ENCODE measurements at regions not wholly inside any gene's neighbourhood (a gene's known extent, or its start where the extent isn't known, plus 50 kb on each side); places are given as distances from the start of the nearest gene placed in this dataset.

DNA sequence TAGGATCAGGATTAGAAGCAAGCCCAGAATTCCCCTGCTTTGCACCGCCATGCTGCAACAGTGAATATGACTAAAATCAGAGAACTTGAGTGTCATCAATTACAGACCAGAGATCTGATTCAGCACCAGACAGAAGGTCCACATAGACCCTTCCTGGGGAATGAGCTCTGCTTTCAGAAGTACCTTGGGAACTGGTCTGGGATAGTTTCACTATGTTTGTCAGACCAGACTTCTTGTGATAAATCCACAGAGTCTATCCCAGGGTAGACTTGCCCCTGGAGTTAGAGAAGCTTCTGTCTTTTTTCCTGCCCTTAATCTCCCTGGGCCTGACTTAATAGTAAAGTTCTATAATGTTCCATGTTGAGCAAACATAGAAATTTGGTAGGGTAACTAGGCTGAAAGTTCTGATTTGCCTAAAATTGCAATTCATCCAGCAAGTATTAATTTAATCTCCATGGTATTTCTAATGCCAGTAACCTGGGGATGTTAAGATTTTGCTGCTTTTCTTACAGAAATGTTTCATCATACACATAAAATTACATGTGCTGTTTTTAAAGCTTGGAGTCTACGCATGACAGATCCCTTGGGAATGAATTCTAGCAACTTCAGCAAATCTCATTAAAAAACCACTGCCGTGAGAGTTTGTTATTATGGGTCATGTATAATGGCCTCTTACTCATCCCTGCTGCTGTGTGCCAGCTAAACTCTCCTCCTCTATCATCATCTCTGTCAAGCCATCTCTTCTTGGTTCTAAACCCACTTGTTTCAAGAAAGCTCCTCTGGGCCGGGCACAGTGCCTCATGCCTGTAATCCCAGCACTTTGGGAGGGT is 61.3 kb upstream of the METAP2 start:
- DNase-seq (ENCODE audit: low spot score), result no peak

DNA sequence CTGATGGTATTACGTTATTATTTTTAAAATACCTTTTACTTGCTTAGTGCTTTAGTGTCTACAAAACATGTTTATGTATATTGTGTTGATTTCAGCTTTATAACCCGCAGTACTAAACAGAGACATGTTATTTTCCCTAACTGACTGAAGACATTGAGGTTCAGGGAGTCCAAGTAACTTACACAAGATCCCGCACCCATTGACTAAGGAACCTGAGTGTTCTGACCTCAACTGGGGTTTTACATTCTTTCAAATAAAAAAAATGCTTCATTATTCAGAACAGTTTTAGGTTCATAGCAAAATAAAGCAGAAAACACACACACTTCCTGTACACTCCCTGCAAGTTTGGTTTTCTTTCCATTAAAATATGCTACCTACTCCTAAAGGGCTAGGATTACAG is 60.4 kb upstream of the METAP2 start:
- no peak for DNase-seq (ENCODE audit: low spot score)

DNA sequence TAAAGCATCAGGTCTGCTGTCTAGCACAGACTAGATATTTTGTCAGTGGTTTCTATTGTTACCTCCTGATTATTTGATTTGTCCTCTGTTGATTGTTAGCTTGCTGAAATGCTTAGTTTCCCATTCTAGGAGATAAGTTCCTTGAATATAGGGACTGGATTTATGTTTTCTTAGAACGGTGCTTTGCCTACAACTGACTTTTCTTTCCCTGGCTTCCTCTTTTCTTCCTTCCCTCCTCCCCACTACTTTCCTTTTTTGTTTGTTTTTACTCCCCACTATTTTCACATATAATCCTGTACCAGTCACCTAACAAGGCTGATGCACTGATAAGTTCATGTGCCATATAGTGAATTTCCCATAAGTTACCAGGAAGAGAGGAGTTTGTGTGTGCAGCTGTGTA is 58.5 kb upstream of the METAP2 start:
- DNase-seq (ENCODE audit: low spot score), result no peak

DNA sequence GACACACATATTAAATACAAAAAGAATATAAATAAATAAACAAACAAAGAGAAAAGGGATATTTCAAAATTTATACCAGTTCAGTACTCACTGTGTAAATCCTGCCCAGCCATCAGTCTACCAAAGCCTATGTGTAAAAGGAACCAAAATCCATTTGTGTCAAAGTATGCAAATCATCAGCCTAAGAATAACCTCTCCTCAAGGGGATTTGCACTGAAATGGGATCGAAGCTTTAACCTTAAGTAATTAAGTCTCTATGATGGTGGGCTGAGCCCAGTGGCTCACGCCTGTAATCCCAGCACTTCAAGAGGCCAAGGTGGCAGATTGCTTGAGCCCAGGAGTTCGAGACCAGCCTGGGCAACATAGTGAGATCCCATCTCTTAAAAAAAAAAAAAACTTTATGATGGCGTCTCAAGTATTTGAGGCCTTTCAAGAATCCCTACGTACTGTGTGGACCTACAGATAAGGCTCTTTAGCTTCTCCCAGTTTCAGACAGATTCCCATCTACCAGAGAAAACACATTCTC is 57.8 kb upstream of the METAP2 start:
- no peak for DNase-seq (ENCODE audit: low spot score)

DNA sequence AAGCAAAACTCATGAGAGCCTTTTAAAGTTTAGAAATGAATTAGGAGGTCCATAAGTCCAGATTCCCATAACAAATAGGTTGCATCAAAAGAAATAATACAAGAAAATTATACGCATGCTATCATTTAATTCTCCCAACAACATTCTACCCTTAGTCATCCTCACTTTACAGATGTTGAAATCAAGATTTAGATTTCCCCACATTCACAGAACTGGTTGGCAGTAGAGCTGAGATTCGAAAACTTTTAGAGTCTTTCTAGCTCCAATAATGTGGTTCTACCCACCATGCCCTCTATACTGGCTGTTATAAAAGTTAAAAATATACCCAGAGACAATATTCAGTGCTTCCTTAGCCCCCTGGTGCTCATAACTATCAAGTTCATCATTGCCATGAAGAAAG is 56.6 kb upstream of the METAP2 start:
- DNase-seq (ENCODE audit: low spot score), result no peak

DNA sequence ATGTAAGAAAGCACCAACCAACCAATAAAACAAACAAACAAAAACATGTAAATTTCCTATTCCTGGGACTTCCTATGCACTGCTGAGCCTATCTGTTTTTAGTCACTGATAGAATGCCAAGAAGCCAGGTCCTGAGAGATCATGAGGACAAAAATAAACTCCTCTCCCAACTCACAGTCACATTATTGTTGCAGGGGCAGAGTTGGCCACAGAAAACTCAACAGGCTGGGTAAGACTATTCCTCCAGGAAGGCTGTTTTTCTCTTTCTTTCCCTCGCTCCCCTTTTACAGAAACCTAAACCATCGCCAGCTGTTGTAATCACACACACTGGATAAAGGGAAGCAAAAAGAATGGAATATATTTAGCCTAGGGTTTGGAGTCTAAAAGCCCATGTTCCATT is 55.8 kb upstream of the METAP2 start:
- no peak for DNase-seq (ENCODE audit: low spot score)
